ENCODE measurements at regions not wholly inside any gene's neighbourhood (a gene's known extent, or its start where the extent isn't known, plus 50 kb on each side); places are given as distances from the start of the nearest gene placed in this dataset.

DNA sequence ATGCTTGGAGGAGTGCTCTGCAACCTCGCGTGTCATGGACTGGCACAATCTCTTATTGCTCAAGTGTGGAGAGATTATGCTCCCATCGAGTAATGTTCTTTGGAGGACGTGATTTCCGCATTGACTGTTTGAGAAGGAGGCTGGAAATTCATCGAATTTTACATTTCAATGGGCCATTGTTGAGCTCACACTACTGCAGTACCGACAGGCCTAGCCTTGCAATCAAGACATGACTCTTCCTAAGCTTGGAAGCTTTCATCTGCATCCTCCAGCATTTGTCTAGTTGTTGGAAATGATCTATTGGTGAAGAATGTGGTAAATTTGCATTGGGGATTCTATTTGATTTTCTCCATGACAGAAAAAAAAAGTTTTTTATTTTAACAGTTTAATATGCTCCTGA lies 156.8 kb downstream of the FZD1 start:
- TF ChIP-seq CTCF (IDR thresholded peaks at IDR 0.05) (no peak), ZFX (IDR thresholded peaks at IDR 0.05; ENCODE audit: borderline replicate concordance) (no peak)

Data from 22Rv1 (cell line).